GM18505 (cell line): ENCODE measurements at regions not wholly inside any gene's neighbourhood (a gene's known extent, or its start where the extent isn't known, plus 50 kb on each side); places are given as distances from the start of the nearest gene placed in this dataset.
"Not testable (repeated sequence)": the region's sequence is repeated elsewhere in the genome, so short reads cannot be mapped to it uniquely, and the experiment has no call there.

Source experiments
- ATAC-seq: cut with Tn5 transposase; IDR thresholded peaks from one replicate; pipeline ENCODE4 v1.9.1; 2021; ENCODE audit not compliant: unreplicated experiment
- POLR2A ChIP-seq: IDR thresholded peaks from 4 replicates; pipeline ENCODE4 v1.6.1; 2011; ENCODE audit warnings: borderline replicate concordance; ENCODE audit not compliant: insufficient read depth, insufficient read length; ENCODE audit errors: extremely low read depth

GRCh38 chr4:18138076-18138665, 116.6 kb upstream of the LCORL start:
- ATAC-seq, result no peak
- TF ChIP-seq POLR2A, result no peak

- TF ChIP-seq POLR2A, result no peak
- no peak for ATAC-seq
Observed at GRCh38 chr4:18134111-18134510, 112.6 kb upstream of the LCORL start.

GRCh38 chr4:18130256-18130655, 108.7 kb upstream of the LCORL start:
- no peak for ATAC-seq
- TF ChIP-seq POLR2A, result no peak

- no peak for ATAC-seq
Observed at GRCh38 chr4:18128241-18128640, 106.7 kb upstream of the LCORL start.

GRCh38 chr4:18127030-18127429, 105.5 kb upstream of the LCORL start:
- TF ChIP-seq POLR2A, result no peak
- no peak for ATAC-seq

More at GRCh38 chr4:18128241-18128640, 106.7 kb upstream of the LCORL start:
- TF ChIP-seq POLR2A, result no peak

- no peak for ATAC-seq
- TF ChIP-seq POLR2A, result no peak
Observed at GRCh38 chr4:18113710-18114331, 92.3 kb upstream of the LCORL start.

- no peak for ATAC-seq
- no peak for TF ChIP-seq POLR2A
Observed at GRCh38 chr4:18111081-18111480, 89.5 kb upstream of the LCORL start.

GRCh38 chr4:18110099-18110498, 88.5 kb upstream of the LCORL start:
- ATAC-seq, result no peak
- no peak for TF ChIP-seq POLR2A

- TF ChIP-seq POLR2A, result no peak
- no peak for ATAC-seq
Observed at GRCh38 chr4:18109676-18110075, 88.1 kb upstream of the LCORL start.

GRCh38 chr4:18107848-18108528, 86.4 kb upstream of the LCORL start:
- not testable (repeated sequence) for ATAC-seq

GRCh38 chr4:18106620-18107019, 85.1 kb upstream of the LCORL start:
- no peak for ATAC-seq
- TF ChIP-seq POLR2A, result no peak

- TF ChIP-seq POLR2A, result no peak
- ATAC-seq, result peak; percentile 81
Observed at GRCh38 chr4:18105030-18106011, 83.8 kb upstream of the LCORL start.

- no peak for TF ChIP-seq POLR2A
- ATAC-seq, result no peak
Observed at GRCh38 chr4:18103876-18104605, 82.5 kb upstream of the LCORL start.

GRCh38 chr4:18100657-18101056, 79.1 kb upstream of the LCORL start:
- ATAC-seq, result peak; percentile 41
- TF ChIP-seq POLR2A, result no peak

- ATAC-seq, result not testable (repeated sequence)
Observed at GRCh38 chr4:18090447-18090846, 68.9 kb upstream of the LCORL start.
